Endothelial cell (in vitro differentiated cells): ENCODE measurements at regions not wholly inside any gene's neighbourhood (a gene's known extent, or its start where the extent isn't known, plus 50 kb on each side); places are given as distances from the start of the nearest gene placed in this dataset.

ENCODE experiments used
- DNase-seq: peaks from one replicate; pipeline ENCODE4 v3.0.0; 2021; ENCODE audit warnings: low spot score
- H3K27ac Mint-ChIP-seq: one replicate; pipeline ENCODE4 v1.8.0; 2021; ENCODE audit warnings: mixed read lengths, inconsistent platforms; ENCODE audit not compliant: unreplicated experiment
- H3K27me3 Mint-ChIP-seq: one replicate; pipeline ENCODE4 v1.8.0; 2021; ENCODE audit warnings: mild to moderate bottlenecking, moderate library complexity, mixed read lengths, inconsistent platforms; ENCODE audit not compliant: unreplicated experiment
- H3K36me3 Mint-ChIP-seq: one replicate; pipeline ENCODE4 v1.8.0; 2021; ENCODE audit warnings: mild to moderate bottlenecking, low read depth, mixed read lengths, inconsistent platforms; ENCODE audit not compliant: unreplicated experiment
- H3K4me1 Mint-ChIP-seq: one replicate; pipeline ENCODE4 v1.8.0; 2021; ENCODE audit warnings: mild to moderate bottlenecking, mixed read lengths, inconsistent platforms; ENCODE audit not compliant: unreplicated experiment
- H3K4me3 Mint-ChIP-seq: one replicate; pipeline ENCODE4 v1.8.0; 2021; ENCODE audit warnings: mild to moderate bottlenecking, mixed read lengths, inconsistent platforms; ENCODE audit not compliant: unreplicated experiment
- H3K9me3 Mint-ChIP-seq: one replicate; pipeline ENCODE4 v1.8.0; 2021; ENCODE audit warnings: mixed read lengths, inconsistent platforms; ENCODE audit not compliant: unreplicated experiment
- TF ChIP-seq, protein P1 (sequence below): fragments of 200-600 bp; sonication (generic); IDR thresholded peaks from one replicate; pipeline ENCODE4 v1.5.0; 2021; ENCODE audit warnings: antibody characterized with exemption; ENCODE audit not compliant: unreplicated experiment

DNA sequence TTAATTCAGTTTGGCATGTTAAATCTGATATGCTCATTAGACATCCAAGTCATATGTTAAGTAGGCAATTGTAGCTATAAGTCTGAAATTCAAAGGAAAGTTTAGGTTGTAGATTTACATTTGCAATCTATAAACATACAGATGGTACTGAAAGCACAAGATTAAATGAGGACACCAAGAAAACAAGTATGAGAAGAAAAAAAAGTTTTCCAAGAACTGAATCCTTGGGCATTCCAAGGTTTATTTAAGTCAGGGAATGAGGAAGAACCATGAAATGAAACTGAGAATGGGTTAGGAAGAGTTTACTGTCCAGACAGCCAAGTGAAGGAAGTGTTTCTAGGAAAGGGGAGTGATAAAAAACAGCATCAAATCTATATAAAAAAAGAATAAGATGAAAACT lies 756.1 kb upstream of the DPPA4 start:
- no peaks in the 10 kb centered on the region for H3K36me3 Mint-ChIP-seq
- H3K9me3 Mint-ChIP-seq: no peaks in the 10 kb centered on the region
- DNase-seq: no peak
- no peak overlapping the region for H3K27ac Mint-ChIP-seq
- peaks cover 2% of the 10 kb centered on the region for H3K27me3 Mint-ChIP-seq
- H3K4me3 Mint-ChIP-seq: no peak overlapping the region
- no peaks in the 10 kb centered on the region for H3K4me1 Mint-ChIP-seq
- TF ChIP-seq, protein P1, sequence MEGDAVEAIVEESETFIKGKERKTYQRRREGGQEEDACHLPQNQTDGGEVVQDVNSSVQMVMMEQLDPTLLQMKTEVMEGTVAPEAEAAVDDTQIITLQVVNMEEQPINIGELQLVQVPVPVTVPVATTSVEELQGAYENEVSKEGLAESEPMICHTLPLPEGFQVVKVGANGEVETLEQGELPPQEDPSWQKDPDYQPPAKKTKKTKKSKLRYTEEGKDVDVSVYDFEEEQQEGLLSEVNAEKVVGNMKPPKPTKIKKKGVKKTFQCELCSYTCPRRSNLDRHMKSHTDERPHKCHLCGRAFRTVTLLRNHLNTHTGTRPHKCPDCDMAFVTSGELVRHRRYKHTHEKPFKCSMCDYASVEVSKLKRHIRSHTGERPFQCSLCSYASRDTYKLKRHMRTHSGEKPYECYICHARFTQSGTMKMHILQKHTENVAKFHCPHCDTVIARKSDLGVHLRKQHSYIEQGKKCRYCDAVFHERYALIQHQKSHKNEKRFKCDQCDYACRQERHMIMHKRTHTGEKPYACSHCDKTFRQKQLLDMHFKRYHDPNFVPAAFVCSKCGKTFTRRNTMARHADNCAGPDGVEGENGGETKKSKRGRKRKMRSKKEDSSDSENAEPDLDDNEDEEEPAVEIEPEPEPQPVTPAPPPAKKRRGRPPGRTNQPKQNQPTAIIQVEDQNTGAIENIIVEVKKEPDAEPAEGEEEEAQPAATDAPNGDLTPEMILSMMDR: no peak

DNA sequence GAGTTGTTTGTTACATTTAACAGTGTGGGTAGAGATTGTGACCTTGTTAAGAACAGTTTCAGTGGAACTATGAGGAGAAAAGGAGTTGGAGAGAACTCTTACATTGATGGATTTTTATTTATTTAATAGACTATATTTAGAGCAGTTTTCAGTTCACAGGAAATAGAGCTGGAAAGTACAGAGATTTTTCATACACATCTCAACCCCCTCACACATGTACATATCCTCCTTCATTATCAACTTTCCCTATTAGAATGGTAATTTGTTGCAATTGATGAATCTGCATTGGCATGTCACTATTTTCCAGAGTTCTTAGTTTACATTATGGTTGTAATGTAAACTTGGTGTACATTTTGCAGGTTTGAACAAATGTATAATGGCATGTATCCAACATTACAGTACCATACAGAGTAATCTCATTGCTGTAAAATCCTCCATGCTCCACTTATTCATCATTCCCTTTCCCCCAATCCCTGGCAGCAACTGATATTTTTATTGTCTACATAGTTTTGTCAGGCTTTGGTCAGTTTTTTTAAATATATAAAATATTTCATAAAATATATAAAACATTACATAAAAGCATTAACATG lies 756.6 kb upstream of the DPPA4 start:
- Mint-ChIP-seq H3K27me3 (peaks cover 2% of the 10 kb centered on the region), H3K4me3 (no peak overlapping the region), H3K27ac (no peak overlapping the region), H3K4me1 (no peaks in the 10 kb centered on the region), H3K36me3 (no peaks in the 10 kb centered on the region), H3K9me3 (no peaks in the 10 kb centered on the region)
- no peak for DNase-seq
- TF ChIP-seq, protein P1: no peak

DNA sequence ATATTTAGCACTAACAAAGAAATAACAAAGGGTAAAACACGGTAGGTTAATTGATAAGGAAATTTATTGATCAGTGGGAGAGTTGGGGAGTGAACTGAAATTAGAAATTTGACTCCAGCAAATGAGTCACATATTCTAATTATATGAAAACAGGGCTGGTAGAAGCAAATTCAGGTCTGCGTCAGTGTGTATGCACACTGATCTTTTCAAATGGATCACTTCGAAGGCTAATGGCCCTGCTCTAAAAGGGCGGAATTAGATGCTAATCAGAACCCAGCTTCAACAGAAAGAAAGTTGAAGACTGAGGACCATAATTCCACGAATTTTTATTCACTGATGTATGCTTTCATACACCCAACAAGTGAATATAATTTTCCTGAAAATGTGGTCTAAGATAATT lies 762.4 kb upstream of the DPPA4 start:
- H3K27me3 Mint-ChIP-seq: no peaks in the 10 kb centered on the region
- no peak overlapping the region for H3K4me3 Mint-ChIP-seq
- TF ChIP-seq, protein P1: no peak
- H3K9me3 Mint-ChIP-seq: no peaks in the 10 kb centered on the region
- H3K36me3 Mint-ChIP-seq: no peaks in the 10 kb centered on the region
- H3K4me1 Mint-ChIP-seq: no peaks in the 10 kb centered on the region
- no peak overlapping the region for H3K27ac Mint-ChIP-seq
- DNase-seq: no peak

DNA sequence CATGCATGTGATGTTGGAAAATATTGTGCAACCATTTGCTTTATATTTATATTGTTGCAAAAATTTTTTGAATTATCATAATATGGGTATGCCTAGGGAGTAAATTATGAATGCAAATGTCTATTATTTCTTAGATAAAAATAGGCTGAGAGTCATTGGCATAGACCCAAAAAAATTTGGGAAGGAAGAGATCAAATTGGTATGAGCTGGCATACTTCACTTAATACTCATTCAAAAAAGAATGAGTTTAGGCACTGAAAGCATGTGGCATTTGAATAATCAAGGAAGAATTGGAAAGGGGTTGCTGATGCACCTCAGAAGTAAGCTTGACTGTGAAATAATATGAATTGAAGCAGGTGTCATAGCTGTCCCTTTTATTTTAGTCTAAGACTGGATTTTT lies 764.0 kb upstream of the DPPA4 start:
- H3K4me3 Mint-ChIP-seq: no peak overlapping the region
- no peaks in the 10 kb centered on the region for H3K9me3 Mint-ChIP-seq
- DNase-seq: no peak
- H3K4me1 Mint-ChIP-seq: no peaks in the 10 kb centered on the region
- no peak overlapping the region for H3K27ac Mint-ChIP-seq
- no peaks in the 10 kb centered on the region for H3K36me3 Mint-ChIP-seq
- TF ChIP-seq, protein P1: no peak
- no peaks in the 10 kb centered on the region for H3K27me3 Mint-ChIP-seq

GRCh38 chr3:110106805-110107204 lies 769.5 kb upstream of the DPPA4 start:
- H3K4me3 Mint-ChIP-seq: no peak overlapping the region
- no peaks in the 10 kb centered on the region for H3K9me3 Mint-ChIP-seq
- TF ChIP-seq, protein P1: no peak
- DNase-seq: no peak
- no peaks in the 10 kb centered on the region for H3K4me1 Mint-ChIP-seq
- no peaks in the 10 kb centered on the region for H3K27me3 Mint-ChIP-seq
- H3K27ac Mint-ChIP-seq: no peak overlapping the region
- no peaks in the 10 kb centered on the region for H3K36me3 Mint-ChIP-seq
